ENCODE measurements at regions not wholly inside any gene's neighbourhood (a gene's known extent, or its start where the extent isn't known, plus 50 kb on each side); places are given as distances from the start of the nearest gene placed in this dataset.
A peak's percentile ranks its signal among the peaks of the same experiment; 100 is the strongest.

DNA sequence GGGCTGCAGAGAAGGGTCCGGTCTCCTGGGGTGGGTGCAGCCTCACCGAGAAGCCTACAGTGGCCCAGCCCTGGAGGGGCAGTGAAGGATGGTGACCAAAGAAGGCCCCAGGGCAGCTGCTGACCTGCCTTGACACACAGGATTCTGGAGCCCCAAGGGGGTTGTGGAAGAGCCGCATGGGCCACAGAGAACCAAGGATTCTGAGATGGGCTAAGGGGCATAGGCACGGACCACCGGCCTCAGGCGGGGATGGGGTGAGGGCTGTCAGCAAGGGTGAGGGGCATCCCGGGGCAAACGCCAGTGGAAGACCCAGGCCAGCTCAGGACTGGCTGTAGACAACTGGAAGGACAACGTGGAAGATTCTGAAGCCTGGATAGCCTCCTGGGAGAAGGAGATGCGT lies 151.6 kb downstream of the TEX29 start:
- ATAC-seq: no peak
- Histone ChIP-seq H3K4me3 (no peak overlapping the region), H3K36me3 (no peaks in the 10 kb centered on the region), H3K4me1 (no peaks in the 10 kb centered on the region), H3K27me3 (ENCODE audit: low read depth) (peaks cover 6% of the 10 kb centered on the region), H3K9me3 (no peaks in the 10 kb centered on the region), H3K27ac (no peak overlapping the region)
- TF ChIP-seq, protein P1, sequence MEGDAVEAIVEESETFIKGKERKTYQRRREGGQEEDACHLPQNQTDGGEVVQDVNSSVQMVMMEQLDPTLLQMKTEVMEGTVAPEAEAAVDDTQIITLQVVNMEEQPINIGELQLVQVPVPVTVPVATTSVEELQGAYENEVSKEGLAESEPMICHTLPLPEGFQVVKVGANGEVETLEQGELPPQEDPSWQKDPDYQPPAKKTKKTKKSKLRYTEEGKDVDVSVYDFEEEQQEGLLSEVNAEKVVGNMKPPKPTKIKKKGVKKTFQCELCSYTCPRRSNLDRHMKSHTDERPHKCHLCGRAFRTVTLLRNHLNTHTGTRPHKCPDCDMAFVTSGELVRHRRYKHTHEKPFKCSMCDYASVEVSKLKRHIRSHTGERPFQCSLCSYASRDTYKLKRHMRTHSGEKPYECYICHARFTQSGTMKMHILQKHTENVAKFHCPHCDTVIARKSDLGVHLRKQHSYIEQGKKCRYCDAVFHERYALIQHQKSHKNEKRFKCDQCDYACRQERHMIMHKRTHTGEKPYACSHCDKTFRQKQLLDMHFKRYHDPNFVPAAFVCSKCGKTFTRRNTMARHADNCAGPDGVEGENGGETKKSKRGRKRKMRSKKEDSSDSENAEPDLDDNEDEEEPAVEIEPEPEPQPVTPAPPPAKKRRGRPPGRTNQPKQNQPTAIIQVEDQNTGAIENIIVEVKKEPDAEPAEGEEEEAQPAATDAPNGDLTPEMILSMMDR (IDR thresholded peaks at IDR 0.05): no peak
- intact Hi-C loops (cut with DNase I): no loop called here
- DNase-seq: no peak

DNA sequence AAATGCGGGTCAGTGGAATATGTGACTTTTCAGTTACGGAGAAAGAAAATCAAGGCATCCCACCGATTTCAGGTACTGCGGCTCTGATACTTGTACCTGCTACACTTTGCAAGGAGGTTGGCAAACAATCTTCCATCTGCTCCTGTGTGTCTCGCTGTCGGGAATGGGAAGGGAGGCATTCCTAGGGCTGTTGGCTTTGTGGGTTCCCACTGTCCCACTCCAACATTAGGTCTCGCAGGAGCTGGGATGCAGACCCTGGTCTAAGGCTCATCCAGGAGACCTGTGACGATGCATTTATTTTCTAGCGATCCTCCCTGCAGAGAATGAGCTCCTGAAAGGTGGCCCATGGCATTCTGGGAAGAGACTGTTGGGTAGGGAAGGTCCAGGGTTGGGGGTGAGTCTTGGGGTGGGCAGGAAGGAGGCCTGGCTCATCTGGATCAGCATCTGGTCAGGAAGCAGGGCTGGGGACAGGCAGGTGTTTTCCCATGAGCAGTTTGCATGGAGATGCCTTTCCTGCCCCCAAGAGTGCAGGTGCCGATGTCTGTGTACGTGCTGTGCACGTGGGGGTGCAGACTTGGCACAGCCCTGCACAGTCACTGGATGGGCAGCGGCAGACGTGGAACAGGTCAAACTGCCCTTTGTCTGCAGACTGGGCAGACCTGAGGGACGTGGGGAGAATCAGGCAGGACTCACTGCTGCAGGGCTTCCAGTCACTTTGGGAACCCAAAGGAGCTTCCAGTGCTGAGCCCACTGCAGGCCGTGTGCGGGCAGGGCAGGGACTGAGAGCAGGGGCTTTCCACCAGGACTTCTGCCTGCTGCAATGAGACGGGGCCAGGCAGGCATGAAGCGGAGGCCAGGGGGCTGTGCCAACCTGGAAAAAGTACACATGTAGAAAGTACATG lies 152.4 kb downstream of the TEX29 start:
- H3K4me3 ChIP-seq: no peak overlapping the region
- TF ChIP-seq, protein P1 (IDR thresholded peaks at IDR 0.05): no peak
- ATAC-seq (no peak), DNase-seq (no peak)
- no peaks in the 10 kb centered on the region for H3K4me1 ChIP-seq
- H3K9me3 ChIP-seq: no peaks in the 10 kb centered on the region
- no peaks in the 10 kb centered on the region for H3K36me3 ChIP-seq
- H3K27me3 ChIP-seq (ENCODE audit: low read depth): peaks cover 6% of the 10 kb centered on the region
- intact Hi-C loops (cut with DNase I): no loop called here
- no peak overlapping the region for H3K27ac ChIP-seq

DNA sequence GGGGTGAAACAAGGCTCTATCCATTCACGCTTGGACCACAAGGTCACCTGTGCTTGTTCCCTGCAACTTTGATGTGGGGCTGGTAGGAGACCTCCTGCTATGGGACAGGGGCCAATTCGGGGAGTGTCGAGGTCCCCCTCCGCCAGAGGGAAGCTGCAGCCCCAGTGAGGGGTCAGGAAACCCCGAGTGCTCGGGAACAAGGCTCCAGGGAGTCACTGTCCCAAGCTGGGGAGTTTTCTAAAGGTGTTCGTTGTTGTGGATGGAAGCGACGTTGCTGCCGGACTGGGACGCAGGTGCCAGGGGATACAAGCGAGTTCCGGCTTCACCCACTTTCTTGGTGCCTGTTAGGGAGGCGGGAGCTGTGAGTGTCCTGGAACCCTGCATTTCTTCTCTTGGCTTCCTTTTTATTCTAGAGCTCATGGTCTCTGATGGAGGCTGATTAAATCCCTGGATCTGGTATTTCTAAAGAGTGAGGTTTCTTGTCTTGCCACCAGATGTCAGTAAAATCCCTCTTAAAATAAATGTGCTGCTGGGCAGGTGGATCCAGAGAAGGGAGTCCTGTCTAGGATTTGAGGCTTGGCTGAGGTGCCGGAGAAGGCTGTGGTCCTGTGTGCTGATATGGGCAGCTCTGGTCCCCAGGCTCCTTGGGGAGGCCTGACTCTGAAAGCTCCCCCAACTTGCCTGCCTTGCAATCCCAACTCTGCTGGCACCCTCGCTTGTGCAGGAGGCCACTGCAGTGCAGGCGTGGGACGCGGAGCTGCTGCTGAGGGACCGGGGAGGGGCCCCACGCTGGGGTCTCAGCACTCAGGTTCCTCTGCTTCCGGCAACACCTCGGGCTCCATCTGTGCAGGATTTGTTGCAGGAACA lies 153.9 kb downstream of the TEX29 start:
- Histone ChIP-seq H3K9me3 (no peaks in the 10 kb centered on the region), H3K4me1 (no peaks in the 10 kb centered on the region), H3K4me3 (no peak overlapping the region), H3K27me3 (ENCODE audit: low read depth) (peaks cover 3% of the 10 kb centered on the region), H3K27ac (no peak overlapping the region), H3K36me3 (no peaks in the 10 kb centered on the region)
- intact Hi-C loops (cut with DNase I): no loop called here
- DNase-seq (no peak), ATAC-seq (peak; percentile 17 to 64)
- TF ChIP-seq, protein P1 (IDR thresholded peaks at IDR 0.05): peak; percentile 40

DNA sequence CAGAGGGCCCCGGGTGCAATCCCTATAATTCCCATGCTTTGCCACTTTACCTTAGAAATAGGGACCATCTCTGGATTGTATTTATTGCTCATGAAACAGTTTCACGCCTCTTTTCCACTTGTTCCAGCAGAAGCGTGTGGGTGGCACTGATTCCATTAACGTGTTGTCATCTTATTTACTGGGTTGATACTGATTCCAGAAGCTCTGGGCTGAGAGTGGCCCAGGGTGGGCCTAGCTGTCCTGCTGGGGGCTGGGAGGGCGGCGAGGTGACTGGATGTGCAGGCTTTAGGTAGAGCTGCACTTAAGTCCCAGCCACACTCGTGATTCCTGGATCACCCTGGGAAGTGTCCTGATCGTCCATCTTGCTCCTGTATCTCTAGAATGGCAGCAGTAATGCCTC lies 155.0 kb downstream of the TEX29 start:
- DNase-seq (no peak), ATAC-seq (no peak)
- Histone ChIP-seq H3K4me1 (no peaks in the 10 kb centered on the region), H3K4me3 (no peak overlapping the region), H3K36me3 (no peaks in the 10 kb centered on the region), H3K27me3 (ENCODE audit: low read depth) (no peaks in the 10 kb centered on the region), H3K9me3 (no peaks in the 10 kb centered on the region), H3K27ac (no peak overlapping the region)
- intact Hi-C loops (cut with DNase I): no loop called here
- TF ChIP-seq, protein P1 (IDR thresholded peaks at IDR 0.05): no peak

DNA sequence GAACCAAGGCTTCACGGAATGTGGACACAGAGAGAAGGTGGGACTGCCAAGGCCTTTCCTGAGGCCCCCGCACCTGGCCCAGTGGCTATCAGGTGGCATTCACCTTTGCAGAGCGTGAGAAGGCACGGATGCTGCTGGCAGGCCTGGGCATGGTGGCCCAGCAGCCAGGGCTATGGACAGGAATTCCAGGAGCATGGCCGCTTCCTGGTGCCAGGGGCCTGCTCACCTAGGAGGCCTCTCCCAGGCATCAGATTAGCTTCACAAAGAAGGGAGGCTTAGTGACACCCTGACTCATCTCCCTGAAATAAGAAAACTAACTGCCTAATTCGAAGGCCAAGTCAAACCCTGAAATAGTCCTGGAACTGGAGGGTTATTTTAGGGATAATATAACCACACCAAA lies 155.8 kb downstream of the TEX29 start:
- Histone ChIP-seq H3K27ac (no peak overlapping the region), H3K27me3 (ENCODE audit: low read depth) (no peaks in the 10 kb centered on the region), H3K36me3 (no peaks in the 10 kb centered on the region), H3K4me3 (no peak overlapping the region), H3K9me3 (no peaks in the 10 kb centered on the region), H3K4me1 (no peaks in the 10 kb centered on the region)
- TF ChIP-seq, protein P1 (IDR thresholded peaks at IDR 0.05): no peak
- intact Hi-C loops (cut with DNase I): no loop called here
- DNase-seq (no peak), ATAC-seq (no peak)
